Activated naive CD8-positive, alpha-beta T cell (primary cell): ENCODE measurements at regions not wholly inside any gene's neighbourhood (a gene's known extent, or its start where the extent isn't known, plus 50 kb on each side); places are given as distances from the start of the nearest gene placed in this dataset.
"Not testable (repeated sequence)": the region's sequence is repeated elsewhere in the genome, so short reads cannot be mapped to it uniquely, and the experiment has no call there.

Source experiments
- H3K27ac Mint-ChIP-seq: one replicate; pipeline ENCODE4 v1.8.0; 2021; ENCODE audit warnings: mixed read lengths
- H3K27me3 Mint-ChIP-seq: one replicate; pipeline ENCODE4 v1.8.0; 2021; ENCODE audit warnings: mixed read lengths
- H3K36me3 Mint-ChIP-seq: one replicate; pipeline ENCODE4 v1.8.0; 2021; ENCODE audit warnings: mixed read lengths
- H3K4me1 Mint-ChIP-seq: one replicate; pipeline ENCODE4 v1.8.0; 2021; ENCODE audit warnings: low read depth, mixed read lengths
- H3K4me3 Mint-ChIP-seq: one replicate; pipeline ENCODE4 v1.8.0; 2021; ENCODE audit warnings: mild to moderate bottlenecking, mixed read lengths
- H3K9me3 Mint-ChIP-seq: one replicate; pipeline ENCODE4 v1.8.0; 2021; ENCODE audit warnings: low read depth, mixed read lengths

DNA sequence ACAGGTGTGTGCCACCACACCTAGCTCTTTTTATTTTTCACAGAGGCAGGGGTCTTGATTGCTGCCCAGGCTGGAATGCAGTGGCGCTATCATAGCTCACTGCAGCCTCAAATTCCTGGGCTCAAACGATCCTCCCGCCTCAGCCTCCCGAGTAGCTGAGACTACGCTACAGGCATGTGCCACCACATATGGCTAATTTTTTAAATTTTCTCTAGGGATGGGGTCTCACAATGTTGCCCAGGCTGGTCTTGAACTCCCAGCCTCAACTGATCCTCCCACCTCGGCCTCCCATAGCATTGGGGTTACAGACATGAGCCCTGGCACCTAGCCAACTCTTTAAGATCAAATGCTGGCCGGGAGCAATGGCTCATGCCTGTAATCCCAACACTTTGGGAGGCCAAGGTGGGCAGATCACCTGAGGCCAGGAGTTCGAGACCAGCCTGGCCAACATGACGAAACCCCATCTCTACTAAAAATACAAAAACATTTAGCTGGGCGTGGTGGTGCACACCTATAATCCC is 50.6 kb upstream of the MYL10 start:
- not testable (repeated sequence) for H3K4me1 Mint-ChIP-seq, H3K4me3 Mint-ChIP-seq, H3K27ac Mint-ChIP-seq, H3K27me3 Mint-ChIP-seq, H3K9me3 Mint-ChIP-seq, H3K36me3 Mint-ChIP-seq

- no peaks in the 10 kb centered on the region for H3K9me3 Mint-ChIP-seq
- H3K27me3 Mint-ChIP-seq = no peaks in the 10 kb centered on the region
- H3K4me1 Mint-ChIP-seq = no peaks in the 10 kb centered on the region
- H3K27ac Mint-ChIP-seq = no peak overlapping the region
- H3K36me3 Mint-ChIP-seq = no peaks in the 10 kb centered on the region
- no peak overlapping the region for H3K4me3 Mint-ChIP-seq
These were observed 51.5 kb upstream of the MYL10 start for GRCh38 chr7:101680406-101681145.

DNA sequence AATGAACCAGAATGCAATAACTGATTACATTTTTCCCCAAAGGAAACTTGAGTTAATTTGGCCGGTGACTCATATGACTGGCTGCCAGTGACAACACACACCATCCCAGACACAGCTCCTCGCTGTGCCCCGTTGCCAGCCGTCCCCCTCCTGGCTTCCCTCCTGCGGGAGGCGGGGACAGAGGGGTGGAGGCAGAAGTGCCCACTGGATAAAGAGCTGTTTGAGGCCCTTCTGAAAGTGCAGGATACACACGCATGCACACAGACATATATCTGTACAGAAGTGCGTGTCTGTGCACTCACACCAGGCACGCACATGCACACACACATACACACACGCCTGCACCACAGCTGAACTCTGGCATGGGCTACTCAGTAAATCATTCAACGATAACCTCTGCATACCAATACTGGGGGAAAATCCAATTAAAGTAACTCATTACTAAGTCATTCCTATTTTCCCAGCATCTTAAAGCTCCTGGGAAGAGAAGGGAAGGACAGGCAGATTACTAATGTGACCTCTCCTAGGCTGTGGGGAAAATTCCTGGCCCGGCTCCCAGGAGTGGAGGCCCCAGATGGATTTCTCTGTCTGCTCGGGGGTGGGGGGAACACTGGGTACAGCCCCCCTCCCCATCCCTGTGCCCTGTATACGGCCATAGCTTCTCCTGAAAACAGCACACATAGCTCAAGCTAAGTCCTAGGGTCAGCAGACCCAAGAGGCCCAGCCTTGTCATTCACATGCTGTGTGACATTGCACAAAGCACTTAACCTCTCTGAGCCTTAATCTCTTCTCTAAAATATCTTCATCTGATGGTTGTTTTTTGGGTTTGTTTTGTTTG is 52.3 kb upstream of the MYL10 start:
- no peak overlapping the region for H3K27ac Mint-ChIP-seq
- H3K4me3 Mint-ChIP-seq = no peak overlapping the region
- no peaks in the 10 kb centered on the region for H3K4me1 Mint-ChIP-seq
- no peaks in the 10 kb centered on the region for H3K9me3 Mint-ChIP-seq
- H3K27me3 Mint-ChIP-seq = no peaks in the 10 kb centered on the region
- no peaks in the 10 kb centered on the region for H3K36me3 Mint-ChIP-seq

DNA sequence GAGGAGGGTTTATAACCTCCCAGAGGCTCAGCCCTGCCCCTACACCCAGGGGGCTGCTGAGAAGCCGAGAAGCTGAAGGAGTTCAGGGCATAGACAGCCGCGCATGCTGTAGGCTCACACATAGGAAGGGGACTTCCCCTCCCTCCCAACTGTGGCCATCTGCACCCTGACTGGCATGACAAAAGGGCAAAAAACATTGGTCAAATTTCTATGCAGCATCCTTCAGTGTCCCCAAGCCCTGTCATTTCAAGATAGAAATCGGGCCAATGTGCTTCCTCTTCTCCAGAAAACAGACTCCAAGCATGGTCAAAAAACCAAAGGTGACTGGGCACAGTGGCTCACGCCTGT is 55.9 kb upstream of the MYL10 start:
- Mint-ChIP-seq H3K27me3 (no peaks in the 10 kb centered on the region), H3K27ac (no peak overlapping the region), H3K9me3 (no peaks in the 10 kb centered on the region), H3K4me1 (no peaks in the 10 kb centered on the region), H3K4me3 (no peak overlapping the region), H3K36me3 (no peaks in the 10 kb centered on the region)

DNA sequence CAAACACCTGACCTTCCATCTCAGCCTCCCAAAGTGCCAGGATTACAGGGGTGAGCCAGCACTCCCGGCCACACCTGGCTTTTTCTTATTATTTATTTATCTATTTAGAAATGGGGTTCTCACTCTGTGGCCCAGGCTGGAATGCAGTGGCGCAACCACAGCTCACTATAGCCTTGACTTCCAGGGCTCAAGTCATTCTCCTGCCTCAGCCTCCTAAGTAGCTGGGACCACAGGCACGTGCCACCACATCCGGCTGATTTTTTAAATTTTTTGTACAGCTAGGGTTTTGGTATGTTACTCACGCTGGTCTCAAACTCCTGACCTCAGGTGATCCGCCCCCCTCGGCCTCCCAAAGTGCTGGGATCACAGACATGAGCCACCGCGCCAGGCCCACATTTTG is 56.9 kb upstream of the MYL10 start:
- H3K27me3 Mint-ChIP-seq = no peaks in the 10 kb centered on the region
- H3K36me3 Mint-ChIP-seq = no peaks in the 10 kb centered on the region
- H3K4me1 Mint-ChIP-seq = no peaks in the 10 kb centered on the region
- H3K9me3 Mint-ChIP-seq = no peaks in the 10 kb centered on the region
- H3K27ac Mint-ChIP-seq = no peak overlapping the region
- H3K4me3 Mint-ChIP-seq = no peak overlapping the region

DNA sequence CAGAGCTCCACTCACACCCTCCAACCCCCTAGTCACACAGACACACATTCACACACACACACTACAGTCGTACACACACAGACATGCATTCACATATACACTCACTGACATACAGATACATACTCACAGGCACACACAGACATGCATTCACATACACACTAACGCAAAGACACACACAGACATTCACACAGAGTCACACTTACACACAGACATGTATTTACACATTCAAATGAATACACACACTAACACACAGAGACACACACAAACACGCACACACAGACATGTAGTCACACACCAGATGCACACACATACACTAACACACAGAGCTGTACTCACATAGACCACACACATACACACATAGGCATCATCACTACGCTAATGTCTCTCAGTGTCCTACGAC is 58.0 kb upstream of the MYL10 start:
- Mint-ChIP-seq H3K27me3 (no peaks in the 10 kb centered on the region), H3K27ac (no peak overlapping the region), H3K36me3 (no peaks in the 10 kb centered on the region)

GRCh38 chr7:101687791-101688182 is 58.7 kb upstream of the MYL10 start:
- H3K4me1 Mint-ChIP-seq = no peaks in the 10 kb centered on the region
- peak overlapping the region; percentile 10 for H3K27ac Mint-ChIP-seq
- no peaks in the 10 kb centered on the region for H3K27me3 Mint-ChIP-seq
- H3K4me3 Mint-ChIP-seq = no peak overlapping the region
- no peaks in the 10 kb centered on the region for H3K9me3 Mint-ChIP-seq
- no peaks in the 10 kb centered on the region for H3K36me3 Mint-ChIP-seq

More for the DNA sequence above, 58.0 kb upstream of the MYL10 start:
- Mint-ChIP-seq H3K4me3 (no peak overlapping the region), H3K4me1 (no peaks in the 10 kb centered on the region), H3K9me3 (no peaks in the 10 kb centered on the region)

DNA sequence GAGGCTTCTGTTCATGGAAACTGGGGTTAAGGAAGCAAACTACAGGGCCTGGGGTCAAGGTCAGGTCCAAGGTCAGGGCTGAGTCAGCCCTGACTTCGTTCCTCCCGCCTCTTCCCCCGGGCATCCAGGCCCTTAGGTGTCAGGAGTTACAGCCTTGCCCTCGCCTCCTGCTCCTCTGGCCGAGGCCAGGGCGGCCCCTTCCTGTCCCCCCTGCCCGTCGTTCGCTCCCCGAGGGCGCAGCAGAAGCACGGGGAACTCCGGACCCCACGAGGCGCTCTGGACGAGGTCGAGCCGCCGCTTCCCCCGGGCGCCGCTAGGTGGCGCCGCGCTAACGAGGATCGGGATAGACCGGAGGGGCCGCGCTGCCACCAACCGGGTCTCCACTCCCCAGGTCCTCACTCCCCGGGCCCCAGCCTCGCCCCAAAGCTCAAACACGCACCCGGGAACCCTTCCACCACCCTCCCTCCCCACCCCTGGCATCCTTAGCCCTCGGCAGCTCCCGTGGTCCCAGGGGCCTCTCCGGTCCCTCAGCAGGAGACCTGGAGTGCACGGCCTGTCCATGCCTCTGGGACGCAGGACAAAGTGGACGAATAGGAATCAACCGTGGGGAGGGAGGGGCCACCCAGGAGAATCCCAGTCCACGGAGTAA is 59.2 kb upstream of the MYL10 start:
- H3K27me3 Mint-ChIP-seq = no peaks in the 10 kb centered on the region
- no peak overlapping the region for H3K4me3 Mint-ChIP-seq
- no peaks in the 10 kb centered on the region for H3K36me3 Mint-ChIP-seq
- H3K27ac Mint-ChIP-seq = no peak overlapping the region
- H3K9me3 Mint-ChIP-seq = no peaks in the 10 kb centered on the region
- no peaks in the 10 kb centered on the region for H3K4me1 Mint-ChIP-seq

GRCh38 chr7:101688995-101689907 is 60.2 kb upstream of the MYL10 start:
- no peaks in the 10 kb centered on the region for H3K27me3 Mint-ChIP-seq
- no peaks in the 10 kb centered on the region for H3K9me3 Mint-ChIP-seq
- no peak overlapping the region for H3K27ac Mint-ChIP-seq
- no peak overlapping the region for H3K4me3 Mint-ChIP-seq
- no peaks in the 10 kb centered on the region for H3K4me1 Mint-ChIP-seq
- H3K36me3 Mint-ChIP-seq = no peaks in the 10 kb centered on the region

GRCh38 chr7:101690061-101690460 is 61.0 kb upstream of the MYL10 start:
- no peaks in the 10 kb centered on the region for H3K27me3 Mint-ChIP-seq
- no peak overlapping the region for H3K4me3 Mint-ChIP-seq
- H3K36me3 Mint-ChIP-seq = no peaks in the 10 kb centered on the region
- no peaks in the 10 kb centered on the region for H3K4me1 Mint-ChIP-seq
- H3K9me3 Mint-ChIP-seq = no peaks in the 10 kb centered on the region
- H3K27ac Mint-ChIP-seq = no peak overlapping the region

- H3K27ac Mint-ChIP-seq = no peak overlapping the region
- no peaks in the 10 kb centered on the region for H3K27me3 Mint-ChIP-seq
- no peaks in the 10 kb centered on the region for H3K36me3 Mint-ChIP-seq
- H3K4me3 Mint-ChIP-seq = no peak overlapping the region
- no peaks in the 10 kb centered on the region for H3K9me3 Mint-ChIP-seq
- H3K4me1 Mint-ChIP-seq = no peaks in the 10 kb centered on the region
These were observed 62.8 kb upstream of the MYL10 start for GRCh38 chr7:101691822-101692384.

DNA sequence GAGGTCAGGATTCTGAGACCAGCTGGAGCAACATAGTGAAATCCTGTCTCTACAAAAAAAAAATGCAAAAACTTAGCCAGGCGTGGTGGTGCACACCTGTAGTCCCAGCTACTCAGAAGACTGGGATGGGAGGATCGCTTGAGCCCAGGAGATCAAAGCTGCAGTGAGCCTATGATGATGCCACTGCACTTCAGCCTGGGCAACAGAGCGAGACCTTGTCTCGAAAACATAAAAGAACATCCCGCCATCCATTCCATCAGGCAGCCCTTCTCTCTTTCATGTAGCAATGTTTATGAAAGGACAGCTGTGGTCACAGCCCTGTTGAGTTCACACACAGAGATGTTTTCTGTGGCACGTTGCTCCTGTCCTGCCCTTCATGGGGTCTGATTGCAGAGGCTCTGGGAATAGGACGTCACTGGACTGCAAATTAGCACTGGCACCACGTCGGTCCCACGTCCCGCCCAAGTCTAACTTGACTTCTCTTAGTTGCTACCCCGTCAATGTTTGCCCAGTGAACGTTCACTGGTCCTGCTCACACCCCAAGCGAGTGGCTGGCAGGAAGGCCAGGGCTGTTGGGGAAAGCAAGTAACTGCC is 64.5 kb upstream of the MYL10 start:
- Mint-ChIP-seq H3K27me3 (no peaks in the 10 kb centered on the region), H3K4me3 (no peak overlapping the region), H3K9me3 (no peaks in the 10 kb centered on the region), H3K27ac (no peak overlapping the region), H3K4me1 (no peaks in the 10 kb centered on the region), H3K36me3 (no peaks in the 10 kb centered on the region)

DNA sequence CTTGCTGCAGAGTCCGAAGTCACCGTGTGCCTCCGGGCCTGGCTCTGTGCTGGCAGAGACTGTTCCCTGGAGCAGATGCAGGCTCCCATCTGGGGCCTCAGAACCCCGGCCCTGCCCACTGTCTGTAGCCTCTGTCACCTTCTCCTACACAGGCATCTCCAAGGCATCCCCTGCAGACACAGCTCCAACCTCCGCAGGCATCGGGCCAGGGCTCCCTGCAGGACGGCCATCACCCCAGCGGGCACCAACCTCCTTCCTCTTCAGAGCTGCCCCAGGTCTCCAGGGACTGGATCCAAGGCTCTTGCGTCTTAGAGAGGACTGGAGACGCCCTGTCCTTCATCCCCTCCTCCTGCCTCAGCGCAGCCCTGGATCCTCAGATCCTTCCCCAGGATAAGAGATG is 69.9 kb upstream of the MYL10 start:
- Mint-ChIP-seq H3K4me1 (no peaks in the 10 kb centered on the region), H3K27ac (no peak overlapping the region), H3K27me3 (no peaks in the 10 kb centered on the region), H3K4me3 (no peak overlapping the region), H3K9me3 (no peaks in the 10 kb centered on the region), H3K36me3 (no peaks in the 10 kb centered on the region)

GRCh38 chr7:101699399-101699798 is 70.3 kb upstream of the MYL10 start:
- no peaks in the 10 kb centered on the region for H3K27me3 Mint-ChIP-seq
- H3K4me3 Mint-ChIP-seq = no peak overlapping the region
- H3K9me3 Mint-ChIP-seq = no peaks in the 10 kb centered on the region
- no peaks in the 10 kb centered on the region for H3K36me3 Mint-ChIP-seq
- H3K4me1 Mint-ChIP-seq = no peaks in the 10 kb centered on the region
- no peak overlapping the region for H3K27ac Mint-ChIP-seq
